Esophagus muscularis mucosa (tissue), 3 donors: ENCODE measurements at regions not wholly inside any gene's neighbourhood (a gene's known extent, or its start where the extent isn't known, plus 50 kb on each side); places are given as distances from the start of the nearest gene placed in this dataset.

Experiments used
- POLR2A ChIP-seq: fragments of 450-650 bp; IDR thresholded peaks from one replicate; pipeline ENCODE4 v1.6.1; 2017; ENCODE audit warnings: antibody characterized with exemption, moderate library complexity, mild to moderate bottlenecking, low read depth
- POLR2AphosphoS5 ChIP-seq, 2 donors: sonication (generic); formaldehyde crosslinking; IDR thresholded peaks; one replicate each; pipeline ENCODE4 v1.6.1; 2017; ENCODE audit warnings: antibody characterized with exemption in 2 of 2
- TF ChIP-seq, protein P1 (sequence below), 3 experiments: fragments of 200-600 bp in 2 of 3; fragments of 450-650 bp in 1 of 3; sonication (generic) in 2 of 3; IDR thresholded peaks; one replicate each; pipeline ENCODE4 v1.5.1; 2017 to 2019; ENCODE audit warnings: antibody characterized with exemption in 3 of 3, mild to moderate bottlenecking in 2 of 3, moderate library complexity in 1 of 3

DNA sequence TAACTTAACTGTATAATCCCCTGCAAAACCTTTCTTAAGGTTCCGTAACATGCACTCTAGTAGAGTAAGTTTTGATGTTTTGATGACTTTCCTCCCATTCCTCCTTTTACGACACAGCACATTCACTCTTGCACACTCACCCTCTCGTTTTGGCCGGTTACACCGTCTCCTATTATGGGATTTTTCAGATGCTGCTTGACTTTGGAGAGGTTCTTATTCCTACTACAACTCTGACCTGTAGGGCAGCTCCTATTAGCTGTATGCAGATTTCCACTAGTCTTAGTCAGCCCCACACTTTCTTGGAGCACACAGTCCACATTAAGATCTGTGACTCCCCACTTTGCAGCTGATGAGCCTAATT lies 223.7 kb upstream of the SYNCRIP start:
- TF ChIP-seq POLR2A (no peak), POLR2AphosphoS5 (IDR thresholded peaks at IDR 0.05) (no peak)
- TF ChIP-seq, protein P1, sequence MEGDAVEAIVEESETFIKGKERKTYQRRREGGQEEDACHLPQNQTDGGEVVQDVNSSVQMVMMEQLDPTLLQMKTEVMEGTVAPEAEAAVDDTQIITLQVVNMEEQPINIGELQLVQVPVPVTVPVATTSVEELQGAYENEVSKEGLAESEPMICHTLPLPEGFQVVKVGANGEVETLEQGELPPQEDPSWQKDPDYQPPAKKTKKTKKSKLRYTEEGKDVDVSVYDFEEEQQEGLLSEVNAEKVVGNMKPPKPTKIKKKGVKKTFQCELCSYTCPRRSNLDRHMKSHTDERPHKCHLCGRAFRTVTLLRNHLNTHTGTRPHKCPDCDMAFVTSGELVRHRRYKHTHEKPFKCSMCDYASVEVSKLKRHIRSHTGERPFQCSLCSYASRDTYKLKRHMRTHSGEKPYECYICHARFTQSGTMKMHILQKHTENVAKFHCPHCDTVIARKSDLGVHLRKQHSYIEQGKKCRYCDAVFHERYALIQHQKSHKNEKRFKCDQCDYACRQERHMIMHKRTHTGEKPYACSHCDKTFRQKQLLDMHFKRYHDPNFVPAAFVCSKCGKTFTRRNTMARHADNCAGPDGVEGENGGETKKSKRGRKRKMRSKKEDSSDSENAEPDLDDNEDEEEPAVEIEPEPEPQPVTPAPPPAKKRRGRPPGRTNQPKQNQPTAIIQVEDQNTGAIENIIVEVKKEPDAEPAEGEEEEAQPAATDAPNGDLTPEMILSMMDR (IDR thresholded peaks at IDR 0.05), result no peak
